SW480 (cell line): ENCODE measurements at regions not wholly inside any gene's neighbourhood (a gene's known extent, or its start where the extent isn't known, plus 50 kb on each side); places are given as distances from the start of the nearest gene placed in this dataset.
"Not testable (repeated sequence)": the region's sequence is repeated elsewhere in the genome, so short reads cannot be mapped to it uniquely, and the experiment has no call there.

Experiments
- DNase-seq: peaks from one replicate; pipeline ENCODE4 v3.0.0-alpha.2; 2016; ENCODE audit warnings: low spot score

DNA sequence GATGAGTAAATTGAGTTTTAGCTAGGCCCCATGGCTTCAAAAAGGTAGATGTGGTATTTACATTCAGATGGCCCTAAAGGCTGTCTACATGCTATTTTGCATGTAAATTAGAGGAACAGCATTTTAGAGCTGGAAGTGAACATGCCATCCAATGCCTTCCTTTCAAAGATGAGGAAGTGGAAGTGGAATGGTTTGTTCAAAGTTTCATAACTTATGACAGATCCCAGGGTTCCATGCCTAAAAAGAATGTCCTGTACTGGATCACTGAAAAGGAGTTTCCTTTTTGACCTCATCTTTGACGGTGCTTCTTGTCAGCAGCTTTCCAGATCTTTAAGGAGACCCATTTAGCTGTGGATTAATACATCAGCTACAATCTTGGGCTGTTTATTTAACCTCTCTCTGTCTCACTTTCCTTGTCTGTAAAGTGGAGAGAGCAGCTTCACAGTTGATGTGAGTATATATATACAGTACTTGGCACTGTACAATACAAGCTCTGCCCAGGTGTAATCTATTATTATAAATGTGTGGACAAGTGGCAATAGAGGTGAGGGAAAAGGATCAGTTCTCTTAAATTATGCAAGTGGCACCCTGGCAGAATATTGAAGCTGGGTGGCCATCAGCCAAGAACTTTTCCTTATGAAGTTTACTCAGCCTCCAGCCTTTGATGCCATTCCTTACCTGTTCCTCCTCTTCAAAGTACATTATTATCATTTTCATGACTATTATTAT is 68.7 kb upstream of the GOLGA8B start:
- no peak for DNase-seq

DNA sequence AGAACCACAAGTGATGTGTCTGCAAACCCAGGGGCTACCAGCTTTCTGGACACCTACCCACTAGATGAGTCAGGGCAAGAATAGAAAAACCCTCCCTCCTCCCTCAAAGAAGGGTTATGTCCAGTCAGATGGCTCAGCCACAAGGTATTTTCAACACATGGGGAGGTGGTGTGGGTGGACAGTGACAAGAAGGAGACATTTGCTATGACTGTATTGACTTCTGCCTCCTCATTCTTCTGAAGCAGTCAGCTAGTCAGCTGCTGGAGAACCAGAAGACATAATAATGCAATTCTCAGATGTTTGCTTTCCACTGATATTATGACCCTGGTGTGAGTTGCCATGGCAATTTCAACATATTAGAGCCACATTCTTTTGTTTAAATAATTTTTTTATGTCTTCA is 66.7 kb upstream of the GOLGA8B start:
- no peak for DNase-seq

DNA sequence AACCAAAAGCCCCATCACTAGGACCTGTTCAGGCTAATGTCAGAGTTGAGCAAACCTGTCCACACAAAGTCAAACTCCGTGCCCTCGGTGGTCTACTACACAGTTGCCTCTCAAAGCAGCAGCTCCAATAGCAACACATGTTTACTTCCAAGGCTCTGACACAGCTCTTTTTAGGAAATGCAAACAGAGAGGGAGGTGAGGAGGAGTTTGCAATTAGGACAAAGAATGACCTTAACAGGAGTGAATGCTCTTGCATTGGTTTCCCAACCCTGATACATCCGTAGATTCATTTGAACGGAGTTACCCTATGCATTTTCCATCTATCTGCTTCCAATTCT is 64.8 kb upstream of the GOLGA8B start:
- no peak for DNase-seq

DNA sequence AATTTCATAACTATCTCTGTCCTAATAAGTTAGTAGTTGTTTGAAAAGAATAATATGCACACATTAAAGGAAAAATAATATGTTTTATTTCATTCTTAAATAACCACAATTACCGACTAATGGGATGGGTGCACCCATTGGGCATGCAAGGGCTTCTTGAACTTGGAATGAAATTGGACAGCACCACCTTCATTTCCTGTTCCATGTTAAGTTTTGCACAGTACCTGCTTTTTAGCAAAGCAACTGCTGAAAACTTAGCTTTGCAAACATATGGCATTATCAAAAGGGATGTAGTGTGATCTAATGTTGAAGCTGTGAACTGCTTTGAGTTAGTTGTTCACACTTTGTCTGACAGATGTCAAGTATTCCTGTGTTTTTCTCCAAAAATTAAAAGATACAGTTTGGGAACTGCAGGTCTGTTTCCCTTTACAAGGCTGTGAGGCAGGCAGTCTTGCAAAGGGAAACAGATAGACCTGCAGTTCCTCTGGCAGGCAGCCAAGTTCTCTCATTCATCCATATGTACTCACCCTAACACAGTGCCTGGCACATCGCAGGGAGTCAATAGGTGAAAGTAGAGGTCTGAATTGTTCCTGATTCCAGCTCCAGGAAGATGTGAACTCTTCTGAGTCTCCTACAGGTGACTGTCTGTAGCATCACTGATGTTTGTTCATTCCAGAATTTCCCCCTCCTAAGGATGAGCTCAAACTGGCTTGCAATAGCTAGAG is 64.3 kb upstream of the GOLGA8B start:
- no peak for DNase-seq

DNA sequence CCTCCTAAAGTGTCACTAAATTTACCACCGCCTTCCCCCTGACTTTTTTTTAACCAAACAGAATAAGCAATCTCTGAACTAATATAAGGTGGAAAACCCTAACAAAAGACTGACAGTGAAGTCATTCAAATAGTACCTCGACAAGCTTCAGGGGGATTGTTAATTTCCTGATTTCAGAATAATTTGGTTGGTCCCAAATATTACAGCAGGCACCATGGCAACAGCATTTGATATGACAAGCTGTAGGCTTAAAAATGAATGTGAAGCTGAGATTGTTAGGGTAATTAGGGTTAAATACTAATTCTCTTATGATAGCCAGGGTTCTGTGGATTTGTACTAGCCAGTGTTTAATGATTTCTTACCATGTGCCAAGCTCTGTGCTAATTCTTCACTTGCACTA is 63.5 kb upstream of the GOLGA8B start:
- no peak for DNase-seq

DNA sequence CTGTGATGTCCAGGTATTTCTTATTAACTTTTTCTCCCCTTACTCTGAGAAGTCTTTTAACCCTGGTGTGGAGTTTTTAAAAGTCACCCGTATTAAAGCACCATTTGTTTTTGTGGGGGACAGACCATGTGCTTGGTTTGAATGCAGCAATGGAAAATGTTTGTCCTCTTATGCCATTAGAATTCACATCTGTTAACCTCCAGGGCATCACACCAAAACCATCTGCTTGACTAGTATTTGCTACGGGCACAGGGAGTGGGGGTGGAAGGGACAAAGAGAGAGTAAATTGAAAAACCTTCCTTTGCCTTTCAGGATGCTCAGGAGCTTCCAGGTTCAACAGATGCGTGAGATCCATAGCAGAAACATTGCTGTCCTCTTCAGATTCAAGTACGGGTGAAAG is 61.4 kb upstream of the GOLGA8B start:
- DNase-seq: no peak

DNA sequence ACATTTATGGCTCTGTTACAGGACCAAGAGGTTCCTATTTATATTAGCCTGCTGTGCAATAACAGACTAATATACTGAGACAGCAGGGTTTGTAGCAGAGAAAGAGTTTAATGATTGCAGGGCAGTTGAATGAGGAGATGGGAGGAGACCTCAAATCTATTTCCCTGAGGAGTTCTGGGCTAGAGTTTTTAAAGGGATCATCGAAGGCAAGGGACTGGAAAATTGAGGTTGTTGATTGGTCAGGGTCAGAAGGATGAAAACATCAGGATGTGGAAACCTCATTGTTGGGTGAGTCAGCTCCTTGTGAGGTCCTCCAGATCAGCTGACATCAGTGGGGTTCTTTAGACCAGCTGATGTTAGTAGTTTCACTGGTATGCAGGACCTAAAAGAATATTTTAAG is 60.6 kb upstream of the GOLGA8B start:
- DNase-seq: no peak

DNA sequence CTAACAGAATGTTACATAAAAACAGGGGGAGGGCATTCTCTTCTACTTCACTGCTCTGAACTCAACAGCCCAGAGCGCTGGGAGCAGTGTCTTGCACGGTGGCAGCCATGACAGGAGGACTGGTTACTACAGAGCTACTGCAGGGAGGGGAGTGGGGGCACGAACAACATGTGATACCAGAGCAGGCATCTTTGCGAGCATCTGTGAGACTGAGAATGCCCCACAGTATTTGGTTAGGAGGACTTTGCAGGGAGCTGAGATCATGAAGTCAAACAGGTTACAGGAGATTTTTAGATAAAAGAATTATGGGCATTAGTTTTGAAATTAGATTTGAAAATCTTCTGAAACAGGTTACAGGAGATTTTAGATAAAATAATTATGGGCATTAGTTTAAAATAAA is 58.8 kb upstream of the GOLGA8B start:
- no peak for DNase-seq

DNA sequence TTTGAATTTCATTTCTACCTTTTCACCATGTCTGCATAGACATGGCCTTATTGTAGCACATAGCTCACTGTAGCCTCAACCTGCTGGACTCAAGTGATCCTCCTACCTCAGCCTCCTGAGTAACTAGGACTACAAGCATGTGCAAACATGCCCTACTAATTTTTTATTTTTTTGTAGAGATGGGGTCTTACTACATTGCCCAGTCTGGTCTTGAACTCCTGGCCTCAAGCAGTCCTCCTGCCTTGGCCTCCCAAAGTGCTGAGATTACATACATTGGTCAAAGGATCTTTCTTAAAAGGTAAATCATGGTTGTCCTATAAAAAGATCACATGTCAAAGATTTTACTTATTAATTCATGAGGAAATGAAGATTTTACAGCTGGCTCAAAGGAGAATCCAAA is 57.2 kb upstream of the GOLGA8B start:
- no peak for DNase-seq

- no peak for DNase-seq
Measured at GRCh38 chr15:34637305-34637704, 53.9 kb upstream of the GOLGA8B start.

DNA sequence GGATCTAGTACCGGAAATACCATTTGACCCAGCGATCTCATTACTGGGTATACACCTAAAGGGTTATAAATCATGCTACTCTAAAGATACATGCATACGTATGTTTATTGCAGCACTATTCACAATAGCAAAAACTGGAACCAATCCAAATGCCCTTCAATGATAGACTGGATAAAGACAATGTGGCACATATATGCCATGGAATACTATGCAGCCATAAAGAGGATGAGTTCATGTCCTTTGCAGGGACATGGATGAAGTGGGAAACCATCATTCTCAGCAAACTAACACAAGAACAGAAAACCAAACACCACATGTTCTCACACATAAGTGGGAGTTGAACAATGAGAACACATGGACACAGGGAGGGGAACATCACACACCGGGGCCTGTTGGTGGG is 50.2 kb upstream of the GOLGA8B start:
- not testable (repeated sequence) for DNase-seq
